ENCODE measurements at regions not wholly inside any gene's neighbourhood (a gene's known extent, or its start where the extent isn't known, plus 50 kb on each side); places are given as distances from the start of the nearest gene placed in this dataset.

- Histone ChIP-seq H3K27me3 (no peaks in the 10 kb centered on the region), H3K4me3 (no peak overlapping the region), H3K36me3 (no peaks in the 10 kb centered on the region), H3K27ac (no peak overlapping the region), H3K9me3 (no peaks in the 10 kb centered on the region), H3K4me1 (peaks cover 0 to 15% (median 2%) of the 10 kb centered on the region in 4 donors)
- TF ChIP-seq POLR2A (IDR thresholded peaks at IDR 0.05), result no peak
- TF ChIP-seq, protein P1, sequence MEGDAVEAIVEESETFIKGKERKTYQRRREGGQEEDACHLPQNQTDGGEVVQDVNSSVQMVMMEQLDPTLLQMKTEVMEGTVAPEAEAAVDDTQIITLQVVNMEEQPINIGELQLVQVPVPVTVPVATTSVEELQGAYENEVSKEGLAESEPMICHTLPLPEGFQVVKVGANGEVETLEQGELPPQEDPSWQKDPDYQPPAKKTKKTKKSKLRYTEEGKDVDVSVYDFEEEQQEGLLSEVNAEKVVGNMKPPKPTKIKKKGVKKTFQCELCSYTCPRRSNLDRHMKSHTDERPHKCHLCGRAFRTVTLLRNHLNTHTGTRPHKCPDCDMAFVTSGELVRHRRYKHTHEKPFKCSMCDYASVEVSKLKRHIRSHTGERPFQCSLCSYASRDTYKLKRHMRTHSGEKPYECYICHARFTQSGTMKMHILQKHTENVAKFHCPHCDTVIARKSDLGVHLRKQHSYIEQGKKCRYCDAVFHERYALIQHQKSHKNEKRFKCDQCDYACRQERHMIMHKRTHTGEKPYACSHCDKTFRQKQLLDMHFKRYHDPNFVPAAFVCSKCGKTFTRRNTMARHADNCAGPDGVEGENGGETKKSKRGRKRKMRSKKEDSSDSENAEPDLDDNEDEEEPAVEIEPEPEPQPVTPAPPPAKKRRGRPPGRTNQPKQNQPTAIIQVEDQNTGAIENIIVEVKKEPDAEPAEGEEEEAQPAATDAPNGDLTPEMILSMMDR (IDR thresholded peaks at IDR 0.05), result no peak
- TF ChIP-seq EP300 (IDR thresholded peaks at IDR 0.05), result no peak
- no peak for TF ChIP-seq POLR2AphosphoS5 (IDR thresholded peaks at IDR 0.05)
- DNase-seq, result no peak
- no peak for ATAC-seq (ENCODE audit: low FRiP score in 2 of 2)
Observed at GRCh38 chr13:39266426-39266825, 228.2 kb downstream of the NHLRC3 start.

- no peak overlapping the region for H3K4me3 ChIP-seq
- 88% methylated on average over 3 of the region's 3 CpGs for WGBS, 2 donors
- no peaks in the 10 kb centered on the region for H3K36me3 ChIP-seq
- H3K9me3 ChIP-seq, result no peaks in the 10 kb centered on the region
- TF ChIP-seq POLR2A (IDR thresholded peaks at IDR 0.05), result no peak
- TF ChIP-seq EP300 (IDR thresholded peaks at IDR 0.05), result no peak
- no peak for TF ChIP-seq POLR2AphosphoS5 (IDR thresholded peaks at IDR 0.05)
- TF ChIP-seq, protein P1 (IDR thresholded peaks at IDR 0.05), result no peak
- no peak overlapping the region for H3K27ac ChIP-seq
- ATAC-seq (ENCODE audit: low FRiP score in 2 of 2) (no peak), DNase-seq (no peak)
- H3K4me1 ChIP-seq, result peaks cover 0 to 4% (median 0%) of the 10 kb centered on the region in 4 donors
- no peaks in the 10 kb centered on the region for H3K27me3 ChIP-seq
Observed at GRCh38 chr13:39268398-39268797, 230.1 kb downstream of the NHLRC3 start.

DNA sequence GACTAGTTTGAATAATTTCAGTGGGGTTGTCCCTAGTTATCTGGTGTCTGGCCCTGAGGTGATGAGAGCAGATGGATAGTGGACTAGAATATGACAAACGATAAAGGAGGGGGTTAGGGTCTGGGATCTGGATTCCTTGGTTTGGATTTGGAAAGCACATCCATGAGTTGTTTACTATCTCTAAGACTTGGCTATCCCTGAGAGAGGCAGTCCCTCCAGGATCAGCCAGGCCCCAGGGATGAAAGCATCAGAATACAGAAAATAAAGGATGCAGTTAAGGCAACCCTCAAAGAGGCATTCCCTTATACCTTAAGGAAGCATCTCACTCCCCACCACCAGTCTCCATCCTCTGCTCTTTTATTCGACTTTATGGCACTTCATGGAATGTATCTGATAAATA, 230.7 kb downstream of the NHLRC3 start:
- WGBS, 2 donors, result 71 to 87% methylated on average over 2 of the region's 2 CpGs
- no peak for DNase-seq
- no peaks in the 10 kb centered on the region for H3K27me3 ChIP-seq
- ATAC-seq (ENCODE audit: low FRiP score in 2 of 2), result no peak
- TF ChIP-seq EP300 (IDR thresholded peaks at IDR 0.05) (no peak), POLR2AphosphoS5 (IDR thresholded peaks at IDR 0.05) (no peak), POLR2A (IDR thresholded peaks at IDR 0.05) (no peak)
- TF ChIP-seq, protein P1 (IDR thresholded peaks at IDR 0.05), result no peak
- H3K27ac ChIP-seq, result no peak overlapping the region
- no peak overlapping the region for H3K4me3 ChIP-seq
- no peaks in the 10 kb centered on the region for H3K36me3 ChIP-seq
- H3K9me3 ChIP-seq, result no peaks in the 10 kb centered on the region
- H3K4me1 ChIP-seq, result peaks cover 0 to 2% (median 0%) of the 10 kb centered on the region in 4 donors

- no peak overlapping the region for H3K4me3 ChIP-seq
- TF ChIP-seq EP300 (IDR thresholded peaks at IDR 0.05) (no peak), POLR2AphosphoS5 (IDR thresholded peaks at IDR 0.05) (no peak), POLR2A (IDR thresholded peaks at IDR 0.05) (no peak)
- TF ChIP-seq, protein P1 (IDR thresholded peaks at IDR 0.05), result no peak
- no peak overlapping the region for H3K27ac ChIP-seq
- no peak for DNase-seq
- no peak for ATAC-seq (ENCODE audit: low FRiP score in 2 of 2)
- H3K4me1 ChIP-seq, result peaks cover 0 to 6% (median 0%) of the 10 kb centered on the region in 4 donors
- no peaks in the 10 kb centered on the region for H3K27me3 ChIP-seq
- no peaks in the 10 kb centered on the region for H3K36me3 ChIP-seq
- no peaks in the 10 kb centered on the region for H3K9me3 ChIP-seq
- 85 to 93% methylated on average over 1 of the region's 1 CpG for WGBS, 2 donors
Observed at GRCh38 chr13:39269411-39269810, 231.2 kb downstream of the NHLRC3 start.

DNA sequence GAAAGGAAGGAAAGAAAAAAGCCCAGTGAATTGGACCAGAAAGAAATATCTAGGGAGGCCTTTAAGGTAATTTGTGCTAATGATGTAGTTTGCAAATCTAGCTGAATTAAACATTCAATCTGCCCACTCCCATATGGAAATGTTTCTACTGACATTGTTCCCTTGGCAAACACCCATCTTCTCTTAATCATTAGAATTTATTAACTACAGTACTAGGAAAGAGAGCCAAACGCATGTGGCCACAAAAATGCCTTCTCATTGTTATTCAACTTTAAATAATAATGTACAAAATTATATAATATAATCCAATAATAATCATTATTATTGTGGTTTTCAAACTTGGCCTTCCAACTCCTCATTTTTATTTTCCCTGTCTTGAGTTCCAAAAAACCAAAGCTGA, 234.7 kb downstream of the NHLRC3 start:
- Histone ChIP-seq H3K36me3 (no peaks in the 10 kb centered on the region), H3K4me1 (peaks cover 0 to 14% (median 0%) of the 10 kb centered on the region in 4 donors), H3K27ac (no peak overlapping the region), H3K27me3 (no peaks in the 10 kb centered on the region), H3K9me3 (no peaks in the 10 kb centered on the region), H3K4me3 (no peak overlapping the region)
- TF ChIP-seq POLR2A (IDR thresholded peaks at IDR 0.05) (no peak), EP300 (IDR thresholded peaks at IDR 0.05) (no peak), POLR2AphosphoS5 (IDR thresholded peaks at IDR 0.05) (no peak)
- TF ChIP-seq, protein P1 (IDR thresholded peaks at IDR 0.05), result no peak
- WGBS, 2 donors, result 69 to 75% methylated on average over 1 of the region's 1 CpG
- no peak for DNase-seq
- ATAC-seq (ENCODE audit: low FRiP score in 2 of 2), result no peak
